ENCODE measurements at regions not wholly inside any gene's neighbourhood (a gene's known extent, or its start where the extent isn't known, plus 50 kb on each side); places are given as distances from the start of the nearest gene placed in this dataset.

DNA sequence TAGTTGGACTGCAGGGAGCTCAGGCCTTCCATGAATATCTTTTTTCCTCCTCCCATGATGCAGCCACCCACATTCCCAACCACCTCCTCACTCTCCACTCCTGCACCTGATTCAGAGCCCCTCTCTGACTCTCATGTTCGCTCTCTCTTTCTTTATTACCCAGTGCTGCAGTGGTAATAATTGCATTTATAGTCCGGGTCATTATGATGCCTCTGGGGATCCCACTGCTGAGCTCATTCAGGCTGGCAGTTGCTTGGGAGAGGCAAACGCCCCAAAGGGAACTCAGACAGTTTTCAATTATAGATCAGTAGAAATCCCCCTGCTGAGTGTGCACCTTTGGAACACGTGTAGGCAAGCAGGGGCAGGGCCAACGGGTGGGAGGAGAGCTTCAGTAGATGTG lies 953.0 kb downstream of the GRID1 start:
- H3K4me3 ChIP-seq (ENCODE audit: low read depth, low read length): no peak overlapping the region
- ChIA-PET CTCF (no interaction called here), POLR2A (no interaction called here)
- TF ChIP-seq, protein P1, sequence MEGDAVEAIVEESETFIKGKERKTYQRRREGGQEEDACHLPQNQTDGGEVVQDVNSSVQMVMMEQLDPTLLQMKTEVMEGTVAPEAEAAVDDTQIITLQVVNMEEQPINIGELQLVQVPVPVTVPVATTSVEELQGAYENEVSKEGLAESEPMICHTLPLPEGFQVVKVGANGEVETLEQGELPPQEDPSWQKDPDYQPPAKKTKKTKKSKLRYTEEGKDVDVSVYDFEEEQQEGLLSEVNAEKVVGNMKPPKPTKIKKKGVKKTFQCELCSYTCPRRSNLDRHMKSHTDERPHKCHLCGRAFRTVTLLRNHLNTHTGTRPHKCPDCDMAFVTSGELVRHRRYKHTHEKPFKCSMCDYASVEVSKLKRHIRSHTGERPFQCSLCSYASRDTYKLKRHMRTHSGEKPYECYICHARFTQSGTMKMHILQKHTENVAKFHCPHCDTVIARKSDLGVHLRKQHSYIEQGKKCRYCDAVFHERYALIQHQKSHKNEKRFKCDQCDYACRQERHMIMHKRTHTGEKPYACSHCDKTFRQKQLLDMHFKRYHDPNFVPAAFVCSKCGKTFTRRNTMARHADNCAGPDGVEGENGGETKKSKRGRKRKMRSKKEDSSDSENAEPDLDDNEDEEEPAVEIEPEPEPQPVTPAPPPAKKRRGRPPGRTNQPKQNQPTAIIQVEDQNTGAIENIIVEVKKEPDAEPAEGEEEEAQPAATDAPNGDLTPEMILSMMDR (IDR thresholded peaks at IDR 0.05; ENCODE audit: insufficient read depth, low read length, missing control alignments): no peak
- DNase-seq (ENCODE audit: low read depth, low spot score): no peak

DNA sequence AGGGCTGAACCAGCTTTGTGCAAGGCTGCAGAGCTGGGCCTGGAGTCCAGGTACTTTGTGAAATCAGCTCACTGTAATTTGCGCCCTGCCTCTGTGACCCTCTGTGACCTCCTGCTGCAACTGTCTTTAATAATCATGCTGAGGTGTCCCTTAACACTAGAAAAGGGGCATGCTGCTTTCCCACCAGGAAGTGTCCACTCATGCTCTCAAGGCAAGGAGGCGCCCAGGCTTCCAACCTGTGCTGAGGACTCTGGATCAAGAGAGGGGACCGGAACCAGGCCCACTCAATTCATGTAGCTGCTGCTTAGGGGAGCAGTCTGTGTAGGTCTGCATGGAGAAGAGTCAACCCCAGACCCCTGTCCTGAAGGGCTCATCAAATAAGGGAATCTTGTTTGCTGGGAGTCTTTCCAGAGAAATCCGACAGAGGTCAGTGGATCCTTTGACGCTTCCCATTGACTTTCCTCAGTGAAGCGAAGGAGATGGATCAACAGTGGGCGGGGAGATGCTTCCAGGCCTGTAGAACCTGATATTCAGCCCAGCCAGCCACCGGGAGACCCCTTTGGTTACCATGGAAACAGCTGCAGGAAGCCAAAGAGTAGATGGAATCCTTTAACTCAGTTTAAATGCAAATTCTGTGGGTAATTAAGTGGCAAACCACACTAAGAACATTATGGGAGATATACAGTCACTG lies 945.9 kb downstream of the GRID1 start:
- ChIA-PET CTCF (no interaction called here), POLR2A (no interaction called here)
- TF ChIP-seq, protein P1 (IDR thresholded peaks at IDR 0.05; ENCODE audit: insufficient read depth, low read length, missing control alignments): no peak
- no peak for DNase-seq (ENCODE audit: low read depth, low spot score)
- H3K4me3 ChIP-seq (ENCODE audit: low read depth, low read length): no peak overlapping the region

DNA sequence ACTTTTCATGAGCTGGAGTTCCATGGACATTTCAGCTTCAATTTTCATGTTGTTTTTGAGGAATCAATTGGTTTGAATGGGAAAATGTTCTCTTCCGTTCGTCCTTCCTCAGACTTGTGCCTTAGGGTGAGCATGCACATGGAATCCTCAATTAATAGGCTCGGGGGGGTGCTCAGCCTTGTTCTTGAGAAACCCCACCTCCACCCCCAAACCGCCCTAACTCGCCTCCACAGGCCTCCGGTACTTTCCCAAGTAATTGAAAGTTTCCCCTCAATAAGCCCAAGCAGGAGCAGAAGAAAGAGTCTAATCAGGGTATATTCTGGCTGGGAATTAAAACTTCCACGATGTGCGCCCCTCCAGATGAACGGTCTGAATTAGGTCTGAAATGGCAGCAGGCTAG lies 945.2 kb downstream of the GRID1 start:
- POLR2A ChIA-PET: no interaction called here

DNA sequence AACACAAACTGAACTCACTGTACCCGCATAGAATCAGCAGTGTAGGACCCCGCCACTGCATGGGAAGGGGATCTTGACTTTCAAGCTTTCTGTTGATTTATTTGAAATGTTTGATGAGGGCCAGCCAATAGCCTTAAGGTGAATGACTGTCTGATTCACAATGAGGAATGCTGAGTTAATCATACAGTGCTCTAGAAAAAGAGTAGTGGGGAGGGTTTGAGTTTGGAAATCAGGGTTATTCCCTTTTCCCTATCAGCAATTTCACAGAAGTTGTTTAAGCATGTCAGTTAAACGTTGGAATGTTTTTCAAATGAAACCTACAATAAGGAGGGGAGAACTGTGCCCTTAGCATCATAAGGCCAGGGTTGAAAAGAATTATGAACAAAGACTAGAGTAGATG lies 937.5 kb downstream of the GRID1 start:
- TF ChIP-seq, protein P1 (IDR thresholded peaks at IDR 0.05; ENCODE audit: insufficient read depth, low read length, missing control alignments): no peak
- no peak overlapping the region for H3K4me3 ChIP-seq (ENCODE audit: low read depth, low read length)
- POLR2A ChIA-PET: no interaction called here
- CTCF ChIA-PET: no interaction called here
- no peak for DNase-seq (ENCODE audit: low read depth, low spot score)

More for the DNA sequence above, 945.2 kb downstream of the GRID1 start:
- CTCF ChIA-PET: no interaction called here
- DNase-seq (ENCODE audit: low read depth, low spot score): no peak
- H3K4me3 ChIP-seq (ENCODE audit: low read depth, low read length): no peak overlapping the region
- TF ChIP-seq, protein P1 (IDR thresholded peaks at IDR 0.05; ENCODE audit: insufficient read depth, low read length, missing control alignments): no peak

DNA sequence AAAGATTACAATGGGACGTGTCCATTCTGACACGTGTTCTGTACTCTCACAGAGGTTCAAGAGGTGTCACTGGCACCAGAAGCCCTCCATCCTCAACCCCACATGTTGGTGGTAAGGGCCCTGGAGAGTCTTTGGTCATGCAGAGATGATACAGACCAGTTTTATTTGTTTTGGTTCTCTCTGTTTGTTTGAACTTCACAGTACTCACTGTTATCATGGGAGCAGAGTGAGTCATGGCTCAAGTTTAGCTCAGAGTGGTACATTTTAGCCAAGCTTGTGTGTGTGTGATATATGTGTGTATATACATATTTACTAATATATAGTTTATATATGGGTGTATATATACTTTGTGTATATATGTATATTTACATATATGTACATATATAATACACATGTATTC lies 935.6 kb downstream of the GRID1 start:
- CTCF ChIA-PET: no interaction called here

DNA sequence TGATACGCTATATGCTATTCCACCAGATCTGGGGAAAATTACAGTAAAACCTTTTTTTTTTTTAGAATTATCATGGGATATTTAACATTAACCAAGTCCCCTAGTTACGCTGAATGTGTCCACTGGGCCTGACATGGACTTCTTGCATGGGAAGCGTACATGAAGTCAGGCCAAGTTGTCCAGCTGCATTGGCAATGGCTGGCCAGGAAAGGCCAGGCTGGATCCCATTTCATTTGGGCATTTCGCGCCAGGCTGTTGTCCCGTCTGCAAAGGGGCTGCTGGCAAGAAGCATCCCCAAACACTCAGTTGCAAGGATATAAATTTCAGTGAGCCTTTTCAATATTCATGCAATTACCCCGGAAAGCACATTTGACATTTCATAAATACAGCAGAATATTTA lies 933.3 kb downstream of the GRID1 start:
- POLR2A ChIA-PET: no interaction called here
- CTCF ChIA-PET: no interaction called here
- no peak overlapping the region for H3K4me3 ChIP-seq (ENCODE audit: low read depth, low read length)
- no peak for DNase-seq (ENCODE audit: low read depth, low spot score)
- TF ChIP-seq, protein P1 (IDR thresholded peaks at IDR 0.05; ENCODE audit: insufficient read depth, low read length, missing control alignments): no peak

More for the DNA sequence above, 935.6 kb downstream of the GRID1 start:
- TF ChIP-seq, protein P1 (IDR thresholded peaks at IDR 0.05; ENCODE audit: insufficient read depth, low read length, missing control alignments): no peak
- no peak for DNase-seq (ENCODE audit: low read depth, low spot score)
- no peak overlapping the region for H3K4me3 ChIP-seq (ENCODE audit: low read depth, low read length)
- POLR2A ChIA-PET: no interaction called here

Measured in AG04449 (cell line).